ENCODE measurements at regions not wholly inside any gene's neighbourhood (a gene's known extent, or its start where the extent isn't known, plus 50 kb on each side); places are given as distances from the start of the nearest gene placed in this dataset.

DNA sequence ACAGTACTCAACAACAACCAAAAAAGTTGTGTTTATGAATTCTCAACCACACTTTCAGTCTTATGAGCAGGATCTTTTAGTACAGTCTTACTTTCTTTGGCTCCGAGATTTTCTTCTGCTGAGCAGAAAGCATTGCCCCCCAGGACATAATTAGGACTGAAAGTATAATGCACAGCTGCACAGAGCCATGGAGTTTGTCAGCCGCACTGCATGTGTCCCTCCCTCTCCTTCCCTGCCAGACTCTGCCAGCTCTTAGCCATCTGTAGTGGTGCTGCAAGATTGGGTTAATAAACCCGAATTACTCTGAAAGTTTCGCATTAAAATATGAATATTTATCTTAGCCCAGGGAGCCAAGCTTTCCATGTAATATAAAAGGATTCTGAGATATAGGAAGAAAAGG, 179.6 kb upstream of the PTCHD4 start:
- no peaks in the 10 kb centered on the region for H3K36me3 ChIP-seq (ENCODE audit: control insufficient read depth in 2 of 2, extremely low read depth in 1 of 2, insufficient read depth in 2 of 2, low read length in 2 of 2)
- no peaks in the 10 kb centered on the region for H3K79me2 ChIP-seq (ENCODE audit: control insufficient read depth, insufficient read depth, low read length)
- H3K9ac ChIP-seq (ENCODE audit: control insufficient read depth, extremely low read depth, insufficient read depth, low read length) = no peak overlapping the region
- no peaks in the 10 kb centered on the region for H3K27me3 ChIP-seq (ENCODE audit: control insufficient read depth, extremely low read depth, insufficient read depth, low read length)
- no peak overlapping the region for H3K4me2 ChIP-seq (ENCODE audit: control insufficient read depth, extremely low read depth, insufficient read depth, low read depth, low read length)
- TF ChIP-seq CTCF (optimal IDR thresholded peaks at IDR 0.05 in 1 of 3, IDR thresholded peaks at IDR 0.05 in 1 of 3, conservative IDR thresholded peaks at IDR 0.05 in 1 of 3; ENCODE audit: extremely low read depth in 1 of 3, insufficient read depth in 2 of 3, low read length in 3 of 3) = no peak
- TF ChIP-seq EZH2 (IDR thresholded peaks at IDR 0.05; ENCODE audit: low read length) = no peak
- no peak overlapping the region for H2AFZ ChIP-seq (ENCODE audit: control insufficient read depth, low read length)
- dilution Hi-C loops (cut with MboI; ENCODE audit: extremely low pct_ligation_motif_present, low sequenced_read_pairs) = no loop called here
- H3K4me3 ChIP-seq (ENCODE audit: control insufficient read depth in 2 of 3, extremely low read depth in 1 of 3, insufficient read depth in 2 of 3, low read depth in 1 of 3, low read length in 3 of 3) = no peak overlapping the region
- H3K9me3 ChIP-seq (ENCODE audit: control insufficient read depth, low read depth, low read length) = no peaks in the 10 kb centered on the region
- H4K20me1 ChIP-seq (ENCODE audit: control insufficient read depth, extremely low read depth, insufficient read depth, low read length) = no peaks in the 10 kb centered on the region
- no peak overlapping the region for H3K27ac ChIP-seq (ENCODE audit: control insufficient read depth, insufficient read depth, low read length)
- no peak for FAIRE-seq
- no peaks in the 10 kb centered on the region for H3K9me1 ChIP-seq (ENCODE audit: control insufficient read depth, extremely low read depth, insufficient read depth, low read length)
- H3K4me1 ChIP-seq (ENCODE audit: control insufficient read depth, extremely low read depth, insufficient read depth, low read length) = no peaks in the 10 kb centered on the region
- DNase-seq (ENCODE audit: low read depth, low spot score) = no peak

GRCh38 chr6:48289841-48290240, 178.8 kb upstream of the PTCHD4 start:
- Histone ChIP-seq H3K27ac (ENCODE audit: control insufficient read depth, insufficient read depth, low read length) (no peak overlapping the region), H3K9me3 (ENCODE audit: control insufficient read depth, low read depth, low read length) (no peaks in the 10 kb centered on the region), H3K4me1 (ENCODE audit: control insufficient read depth, extremely low read depth, insufficient read depth, low read length) (no peaks in the 10 kb centered on the region), H3K27me3 (ENCODE audit: control insufficient read depth, extremely low read depth, insufficient read depth, low read length) (no peaks in the 10 kb centered on the region), H3K9ac (ENCODE audit: control insufficient read depth, extremely low read depth, insufficient read depth, low read length) (no peak overlapping the region), H2AFZ (ENCODE audit: control insufficient read depth, low read length) (no peak overlapping the region), H3K4me3 (ENCODE audit: control insufficient read depth in 2 of 3, extremely low read depth in 1 of 3, insufficient read depth in 2 of 3, low read depth in 1 of 3, low read length in 3 of 3) (no peak overlapping the region), H3K9me1 (ENCODE audit: control insufficient read depth, extremely low read depth, insufficient read depth, low read length) (no peaks in the 10 kb centered on the region), H3K36me3 (ENCODE audit: control insufficient read depth in 2 of 2, extremely low read depth in 1 of 2, insufficient read depth in 2 of 2, low read length in 2 of 2) (no peaks in the 10 kb centered on the region), H3K4me2 (ENCODE audit: control insufficient read depth, extremely low read depth, insufficient read depth, low read depth, low read length) (no peak overlapping the region), H4K20me1 (ENCODE audit: control insufficient read depth, extremely low read depth, insufficient read depth, low read length) (no peaks in the 10 kb centered on the region), H3K79me2 (ENCODE audit: control insufficient read depth, insufficient read depth, low read length) (no peaks in the 10 kb centered on the region)
- dilution Hi-C loops (cut with MboI; ENCODE audit: extremely low pct_ligation_motif_present, low sequenced_read_pairs) = no loop called here
- TF ChIP-seq CTCF (optimal IDR thresholded peaks at IDR 0.05 in 1 of 3, IDR thresholded peaks at IDR 0.05 in 1 of 3, conservative IDR thresholded peaks at IDR 0.05 in 1 of 3; ENCODE audit: extremely low read depth in 1 of 3, insufficient read depth in 2 of 3, low read length in 3 of 3) (no peak), EZH2 (IDR thresholded peaks at IDR 0.05; ENCODE audit: low read length) (no peak)
- no peak for FAIRE-seq
- DNase-seq (ENCODE audit: low read depth, low spot score) = no peak

Data from keratinocyte (primary cell).